Activated naive CD4-positive, alpha-beta T cell treated with anti-CD3 and anti-CD28 coated beads, Interleukin-2, amount 10 ng/mL, durations not matched to agents 7 days and 5 days (primary cell): ENCODE measurements at regions not wholly inside any gene's neighbourhood (a gene's known extent, or its start where the extent isn't known, plus 50 kb on each side); places are given as distances from the start of the nearest gene placed in this dataset.

Source experiments
- CTCF ChIA-PET: fragments of 350-600 bp; sonication (Branson Sonifier 250); formaldehyde crosslinking; loops from one replicate; lab custom pipeline; 2021; ENCODE audit warnings: antibody characterized with exemption; lab: Charles Lee
- DNase-seq: peaks from one replicate; pipeline ENCODE4 v3.0.0-alpha.2; 2020
- H3K27ac Mint-ChIP-seq: one replicate; pipeline ENCODE4 v1.8.0; 2021; ENCODE audit warnings: mild to moderate bottlenecking, moderate library complexity, mixed read lengths
- H3K27me3 Mint-ChIP-seq: one replicate; pipeline ENCODE4 v1.8.0; 2021; ENCODE audit warnings: mild to moderate bottlenecking, mixed read lengths
- H3K36me3 Mint-ChIP-seq: one replicate; pipeline ENCODE4 v1.8.0; 2021; ENCODE audit warnings: mixed read lengths
- H3K4me1 Mint-ChIP-seq: one replicate; pipeline ENCODE4 v1.8.0; 2021; ENCODE audit warnings: mixed read lengths
- H3K4me3 Mint-ChIP-seq: one replicate; pipeline ENCODE4 v1.8.0; 2021; ENCODE audit warnings: mild to moderate bottlenecking, moderate library complexity, mixed read lengths
- H3K9me3 Mint-ChIP-seq: one replicate; pipeline ENCODE4 v1.8.0; 2021; ENCODE audit warnings: mixed read lengths

DNA sequence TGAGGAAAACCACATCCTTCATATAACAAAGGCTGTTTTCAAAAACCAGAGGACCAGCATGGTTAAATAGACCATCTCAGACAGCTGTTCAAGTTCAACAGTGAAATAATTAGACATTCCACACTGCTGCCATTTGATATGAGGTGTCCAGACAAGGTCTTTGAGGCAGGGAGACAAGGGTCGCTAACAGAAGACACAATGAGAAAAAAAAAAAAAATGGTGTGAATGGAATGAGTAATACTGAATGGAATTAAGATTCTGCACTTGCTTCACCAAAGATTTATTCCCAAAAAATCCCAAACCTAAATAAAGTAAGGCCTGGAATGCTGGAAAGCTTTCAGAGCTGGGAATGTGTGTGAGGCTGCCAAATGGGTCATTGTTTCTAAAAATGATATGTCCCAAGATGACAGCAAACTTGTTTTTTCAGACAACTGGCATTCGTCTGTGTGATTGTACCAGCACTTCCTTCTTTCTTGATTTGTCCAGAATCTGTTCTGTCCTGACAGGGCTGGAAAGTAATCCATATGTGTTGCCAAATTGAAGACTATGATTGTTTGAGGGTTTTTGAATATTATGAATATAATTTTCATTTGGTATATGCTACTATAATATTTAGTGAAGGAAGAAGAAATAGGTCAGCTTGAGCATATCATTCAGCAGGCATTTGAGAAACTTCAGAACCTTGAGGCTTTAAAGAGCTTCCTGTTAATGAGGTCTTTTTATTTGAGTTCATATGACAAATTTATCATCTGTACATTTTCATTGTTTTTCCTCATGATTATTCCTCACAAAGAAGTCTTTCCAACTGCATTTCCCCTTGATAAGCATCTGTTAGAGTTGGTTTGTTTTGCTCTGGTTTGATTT is 85.2 kb upstream of the ITGA4 start:
- no peak overlapping the region for H3K4me3 Mint-ChIP-seq
- CTCF ChIA-PET: interaction anchor here (0.6 to 0.7 kb wide), 2 partner anchors 51 to 64 kb away, joined by 3 read pairs; no protein-coding TSS in a partner anchor
- H3K36me3 Mint-ChIP-seq: peaks cover 14% of the 10 kb centered on the region
- H3K27ac Mint-ChIP-seq: peak overlapping the region; percentile 12
- no peak for DNase-seq
- peaks cover 23% of the 10 kb centered on the region for H3K4me1 Mint-ChIP-seq
- no peaks in the 10 kb centered on the region for H3K27me3 Mint-ChIP-seq
- peaks cover 5% of the 10 kb centered on the region for H3K9me3 Mint-ChIP-seq

DNA sequence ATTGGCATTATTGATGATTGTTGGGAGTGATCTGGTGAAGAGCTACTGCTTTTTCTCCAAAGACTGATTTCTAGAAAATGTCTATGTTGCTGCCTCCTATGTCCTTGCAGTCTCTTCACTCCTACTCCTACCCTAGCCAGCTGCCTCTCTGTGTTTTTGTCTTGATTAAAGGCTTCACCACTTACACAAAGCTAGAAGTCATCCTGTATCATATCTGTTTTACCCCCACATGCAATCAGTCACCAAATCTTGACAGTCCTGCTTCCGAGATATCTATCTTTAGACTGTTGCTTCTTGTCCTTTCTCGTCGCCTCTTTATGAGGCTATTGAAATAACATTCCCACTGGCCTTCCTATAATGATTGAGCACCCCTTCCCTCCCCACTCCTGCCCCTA is 84.5 kb upstream of the ITGA4 start:
- Mint-ChIP-seq H3K36me3 (peaks cover 14% of the 10 kb centered on the region), H3K4me3 (no peak overlapping the region), H3K27ac (no peak overlapping the region), H3K27me3 (no peaks in the 10 kb centered on the region), H3K9me3 (peaks cover 5% of the 10 kb centered on the region), H3K4me1 (peaks cover 23% of the 10 kb centered on the region)
- CTCF ChIA-PET: no interaction called here
- no peak for DNase-seq

DNA sequence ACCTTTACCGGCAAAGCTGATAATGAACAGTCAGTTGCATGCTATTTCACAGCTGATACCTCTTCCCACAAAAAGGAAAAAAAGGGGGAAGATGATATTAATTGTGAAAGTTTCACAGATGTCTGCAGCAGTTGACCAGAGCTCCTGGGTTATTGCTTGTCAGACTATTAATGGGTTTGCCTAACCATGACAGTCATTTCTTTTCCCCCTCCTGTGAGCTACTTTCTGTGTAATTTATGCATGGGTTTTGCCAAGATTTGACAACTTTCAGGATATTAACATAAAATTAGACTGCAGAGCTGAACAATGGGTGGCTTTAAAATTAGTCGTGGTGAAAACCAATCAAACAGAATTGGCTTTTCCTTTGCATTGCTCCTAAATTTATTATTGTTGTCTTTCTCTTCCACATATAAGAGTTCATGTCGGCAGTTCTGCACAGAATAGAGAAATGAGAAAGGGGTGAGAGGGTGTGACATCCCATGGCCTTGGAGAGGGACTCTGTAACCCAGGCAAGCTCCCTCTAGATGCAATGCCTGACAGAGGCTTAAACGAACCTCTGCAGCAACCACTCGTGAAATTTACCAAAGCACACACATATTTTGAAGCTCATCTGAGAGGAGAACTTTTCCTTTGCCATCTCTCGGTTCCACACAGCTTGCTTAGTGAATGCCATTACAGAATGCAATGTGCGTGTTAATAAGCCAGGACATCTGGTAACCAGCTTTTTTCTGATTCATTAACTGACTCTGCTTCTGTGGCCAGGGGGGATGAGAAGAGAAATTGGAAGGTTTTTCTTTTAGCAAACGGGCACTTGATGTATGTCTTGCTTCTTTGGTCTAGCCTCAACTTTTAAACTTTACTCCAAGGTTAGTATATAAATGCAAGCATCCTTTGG is 82.2 kb upstream of the ITGA4 start:
- Mint-ChIP-seq H3K27me3 (no peaks in the 10 kb centered on the region), H3K9me3 (peaks cover 5% of the 10 kb centered on the region), H3K36me3 (peaks cover 11% of the 10 kb centered on the region), H3K4me3 (no peak overlapping the region), H3K27ac (no peak overlapping the region), H3K4me1 (peaks cover 23% of the 10 kb centered on the region)
- CTCF ChIA-PET: no interaction called here
- DNase-seq: no peak

DNA sequence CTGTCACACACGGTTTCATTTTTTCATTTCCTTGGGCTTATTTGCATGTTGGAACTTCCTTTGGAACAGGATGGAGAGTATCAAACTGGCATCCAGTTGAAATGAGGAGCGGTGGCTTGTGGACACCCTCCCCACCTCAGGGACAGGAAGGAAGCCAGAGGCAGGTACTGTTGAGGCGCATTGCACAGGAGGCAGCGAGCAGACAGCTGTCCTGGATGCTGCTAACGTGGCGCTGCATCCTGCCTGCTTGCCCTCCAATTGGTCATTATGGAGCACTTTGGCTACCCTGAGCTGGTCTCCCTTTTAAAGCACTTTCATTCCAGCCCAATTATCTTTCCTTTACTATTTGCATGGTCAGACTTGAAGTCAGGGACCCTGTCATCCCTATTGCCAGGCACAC is 80.7 kb upstream of the ITGA4 start:
- Mint-ChIP-seq H3K36me3 (peaks cover 11% of the 10 kb centered on the region), H3K27me3 (no peaks in the 10 kb centered on the region), H3K27ac (no peak overlapping the region), H3K9me3 (peaks cover 5% of the 10 kb centered on the region), H3K4me1 (peaks cover 17% of the 10 kb centered on the region), H3K4me3 (no peak overlapping the region)
- no peak for DNase-seq
- CTCF ChIA-PET: no interaction called here

DNA sequence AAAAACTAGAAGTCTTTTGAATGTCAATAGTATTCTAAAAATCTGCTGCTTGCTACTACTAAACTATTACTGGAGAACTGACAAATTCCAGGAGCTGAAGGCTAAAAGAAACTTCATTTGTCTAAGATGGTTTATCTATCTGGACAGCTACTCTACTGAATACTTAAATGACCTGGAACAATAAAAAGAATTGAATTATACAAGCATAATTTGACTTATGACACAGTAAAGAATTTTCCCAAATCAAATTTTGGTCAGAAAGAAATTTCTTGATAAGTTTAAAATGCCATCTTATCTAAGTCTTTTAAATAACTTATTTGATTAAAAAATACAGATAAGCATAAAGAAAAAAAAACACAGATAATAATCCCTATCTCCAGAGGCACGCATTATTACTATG is 80.2 kb upstream of the ITGA4 start:
- peaks cover 10% of the 10 kb centered on the region for H3K36me3 Mint-ChIP-seq
- CTCF ChIA-PET: no interaction called here

DNA sequence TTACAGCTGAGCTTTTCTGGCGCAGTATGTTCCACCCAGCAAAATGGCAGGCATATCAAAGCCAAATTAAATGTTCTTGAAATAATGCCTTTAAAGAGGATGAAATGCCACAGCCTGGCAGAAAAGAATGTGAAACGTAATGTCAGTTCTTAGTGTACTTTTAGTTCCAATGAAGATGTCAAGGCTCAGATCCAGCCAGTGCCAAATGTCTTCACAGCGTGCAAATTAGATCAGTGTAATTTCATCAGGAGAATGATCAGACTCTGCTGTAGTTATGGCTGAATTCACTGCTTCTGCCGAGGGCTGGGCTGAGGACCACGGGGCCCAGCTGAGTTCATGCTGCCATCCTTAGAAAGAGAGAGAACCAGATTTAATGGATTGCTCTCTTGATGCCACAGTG is 78.7 kb upstream of the ITGA4 start:
- CTCF ChIA-PET: no interaction called here
- Mint-ChIP-seq H3K27ac (no peak overlapping the region), H3K36me3 (peaks cover 4% of the 10 kb centered on the region), H3K4me3 (no peak overlapping the region), H3K4me1 (no peaks in the 10 kb centered on the region), H3K9me3 (peaks cover 5% of the 10 kb centered on the region), H3K27me3 (no peaks in the 10 kb centered on the region)
- DNase-seq: no peak

More for the DNA sequence above, 80.2 kb upstream of the ITGA4 start:
- Mint-ChIP-seq H3K27me3 (no peaks in the 10 kb centered on the region), H3K4me1 (peaks cover 11% of the 10 kb centered on the region), H3K4me3 (no peak overlapping the region), H3K27ac (no peak overlapping the region), H3K9me3 (peaks cover 5% of the 10 kb centered on the region)
- DNase-seq: no peak

DNA sequence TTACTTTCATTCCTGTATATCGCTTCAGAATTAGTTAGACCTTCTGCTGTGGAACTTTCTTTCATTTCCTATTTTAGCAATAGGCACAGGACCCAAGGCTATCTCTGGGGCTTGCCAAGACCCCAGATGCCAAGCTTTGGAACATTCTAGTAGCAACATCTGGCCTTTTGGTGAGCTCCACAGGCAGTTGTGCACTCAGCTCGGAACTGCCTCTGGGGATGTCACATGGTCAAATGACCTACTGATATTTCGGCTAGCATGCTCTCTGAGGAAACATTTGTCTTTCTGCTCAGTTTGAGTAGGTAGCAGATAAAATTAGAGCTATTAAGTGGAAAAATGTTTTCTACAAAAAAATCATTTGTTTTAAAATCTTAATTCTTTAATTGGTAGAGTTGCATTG is 76.6 kb upstream of the ITGA4 start:
- H3K27ac Mint-ChIP-seq: no peak overlapping the region
- H3K9me3 Mint-ChIP-seq: peaks cover 5% of the 10 kb centered on the region
- no peaks in the 10 kb centered on the region for H3K27me3 Mint-ChIP-seq
- H3K4me1 Mint-ChIP-seq: no peaks in the 10 kb centered on the region
- CTCF ChIA-PET: no interaction called here
- no peak overlapping the region for H3K4me3 Mint-ChIP-seq
- no peak for DNase-seq
- H3K36me3 Mint-ChIP-seq: peaks cover 9% of the 10 kb centered on the region

DNA sequence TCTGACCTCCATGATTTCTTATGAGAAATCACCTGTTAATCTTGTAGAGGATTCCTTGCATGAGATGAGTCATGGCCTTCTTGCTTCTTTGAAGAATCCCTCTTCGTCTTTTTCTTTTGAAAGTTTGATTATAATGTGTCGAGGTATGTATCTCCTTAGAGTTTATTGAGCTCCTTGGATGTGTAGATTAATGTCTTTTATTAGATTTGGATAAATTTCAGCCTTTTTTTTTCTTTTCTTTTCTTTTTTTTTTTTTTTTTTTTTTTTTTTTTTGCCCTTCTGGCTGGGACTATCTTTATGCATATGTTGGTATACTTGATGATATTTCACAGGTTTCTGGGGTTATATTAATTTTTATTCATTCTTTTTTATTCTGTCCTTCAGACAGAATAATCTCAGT is 72.3 kb upstream of the ITGA4 start:
- no peaks in the 10 kb centered on the region for H3K27me3 Mint-ChIP-seq
- CTCF ChIA-PET: no interaction called here
- no peaks in the 10 kb centered on the region for H3K4me1 Mint-ChIP-seq
- no peaks in the 10 kb centered on the region for H3K9me3 Mint-ChIP-seq
- peaks cover 4% of the 10 kb centered on the region for H3K36me3 Mint-ChIP-seq
- no peak overlapping the region for H3K27ac Mint-ChIP-seq
- no peak for DNase-seq
- no peak overlapping the region for H3K4me3 Mint-ChIP-seq

DNA sequence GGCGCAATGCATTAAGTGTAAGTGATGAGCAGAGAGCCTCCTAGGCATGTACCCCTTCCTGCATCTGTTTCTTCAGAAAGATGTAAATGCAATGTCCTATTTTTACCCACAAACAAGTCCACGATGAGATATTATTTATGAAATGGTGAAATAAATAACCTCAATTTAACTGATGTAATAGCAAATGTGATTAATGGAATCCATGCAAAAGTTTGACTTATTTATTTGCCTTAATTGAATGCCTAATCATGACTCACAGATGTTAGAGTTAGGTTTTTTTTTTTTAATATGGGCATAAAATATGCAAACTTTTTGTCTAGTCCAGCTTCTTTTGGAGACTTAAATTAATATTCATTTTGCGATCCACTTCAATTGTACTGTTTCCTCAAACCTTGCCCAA is 67.7 kb upstream of the ITGA4 start:
- H3K27me3 Mint-ChIP-seq: no peaks in the 10 kb centered on the region
- H3K27ac Mint-ChIP-seq: no peak overlapping the region
- no peak for DNase-seq
- peaks cover 5% of the 10 kb centered on the region for H3K9me3 Mint-ChIP-seq
- H3K36me3 Mint-ChIP-seq: peaks cover 10% of the 10 kb centered on the region
- H3K4me3 Mint-ChIP-seq: no peak overlapping the region
- peaks cover 12% of the 10 kb centered on the region for H3K4me1 Mint-ChIP-seq
- CTCF ChIA-PET: no interaction called here

DNA sequence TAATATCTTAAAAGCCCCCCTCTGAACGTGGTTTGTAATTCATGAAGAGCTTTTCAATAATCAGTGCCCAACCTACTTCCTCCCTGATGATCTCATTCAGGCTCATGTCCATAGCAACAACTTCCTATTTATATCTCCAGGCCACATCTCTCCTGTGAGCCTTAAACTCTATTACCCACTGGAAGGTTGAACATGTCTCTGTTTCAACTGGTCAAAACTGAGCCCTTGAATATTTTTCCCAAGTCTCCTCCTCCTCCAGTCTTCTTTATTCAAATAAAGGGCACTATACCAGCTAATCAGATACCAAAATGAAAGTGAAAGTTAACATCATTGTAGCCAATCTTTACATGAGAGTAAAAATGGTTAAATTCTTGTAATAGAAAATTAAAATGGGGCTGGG is 63.7 kb upstream of the ITGA4 start:
- CTCF ChIA-PET: interaction anchor here (0.9 kb wide), 1 partner anchor 19 kb away, joined by 3 read pairs; no protein-coding TSS in a partner anchor
- H3K4me1 Mint-ChIP-seq: peaks cover 27% of the 10 kb centered on the region
- H3K36me3 Mint-ChIP-seq: peaks cover 11% of the 10 kb centered on the region
- H3K27ac Mint-ChIP-seq: peak overlapping the region; percentile 73
- no peak for DNase-seq
- H3K4me3 Mint-ChIP-seq: peak overlapping the region; percentile 42
- H3K27me3 Mint-ChIP-seq: no peaks in the 10 kb centered on the region
- peaks cover 5% of the 10 kb centered on the region for H3K9me3 Mint-ChIP-seq

DNA sequence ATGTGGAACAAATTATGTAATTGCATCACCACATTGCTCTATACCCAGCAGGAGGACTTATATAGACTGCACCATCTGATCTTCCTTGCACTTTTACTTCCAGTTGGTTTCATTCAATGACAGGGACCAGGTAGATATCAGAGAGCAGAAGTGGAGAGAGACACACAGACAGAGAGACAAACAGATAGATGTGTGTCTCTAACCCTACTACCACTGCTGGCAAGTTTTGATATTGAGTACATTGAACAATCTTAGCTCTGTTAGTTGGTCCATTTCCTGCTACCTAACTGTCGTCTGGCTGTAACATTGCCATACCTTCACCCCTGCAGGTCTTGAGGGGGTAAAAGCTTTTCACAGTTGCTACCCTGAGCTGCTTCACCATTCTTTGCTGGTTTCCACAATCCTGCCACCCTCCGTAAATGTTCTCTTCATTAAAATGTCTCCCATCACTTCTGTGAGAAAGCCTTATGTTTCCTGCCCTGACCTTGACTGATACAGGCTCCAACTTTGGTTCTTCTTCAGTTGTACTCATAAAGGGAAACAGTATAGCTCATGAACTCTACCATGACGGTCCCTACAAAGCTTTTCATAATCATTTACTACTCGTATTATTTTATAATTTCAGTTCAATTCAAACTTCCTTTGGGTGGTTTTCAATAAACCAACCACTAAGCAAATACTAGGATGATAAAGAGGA is 62.3 kb upstream of the ITGA4 start:
- Mint-ChIP-seq H3K9me3 (peaks cover 5% of the 10 kb centered on the region), H3K27me3 (no peaks in the 10 kb centered on the region), H3K36me3 (peaks cover 11% of the 10 kb centered on the region), H3K27ac (peak overlapping the region; percentile 15), H3K4me1 (peaks cover 31% of the 10 kb centered on the region), H3K4me3 (no peak overlapping the region)
- CTCF ChIA-PET: interaction anchor here (1.1 to 1.5 kb wide), 3 partner anchors 71 to 290 kb away, joined by 3 to 4 read pairs (median 3); no protein-coding TSS in a partner anchor
- no peak for DNase-seq

DNA sequence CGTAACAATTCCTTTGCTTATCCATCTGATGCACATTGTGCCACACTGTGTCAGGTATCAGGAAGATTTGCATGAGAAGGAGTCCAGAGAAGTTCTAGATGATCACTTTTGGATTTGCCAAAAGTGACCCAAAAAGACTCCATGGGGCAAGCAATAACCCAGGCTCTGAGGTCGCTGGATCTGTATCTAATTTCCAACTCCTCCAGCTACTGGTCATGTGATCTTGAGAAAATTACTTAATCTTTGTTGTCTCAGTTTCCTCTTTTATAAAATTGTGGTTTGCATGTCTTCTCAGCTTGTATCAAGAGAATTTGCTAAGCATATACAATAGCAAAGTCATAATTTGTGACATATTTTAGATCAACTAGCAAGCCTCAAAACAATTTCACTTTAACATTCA is 61.3 kb upstream of the ITGA4 start:
- Mint-ChIP-seq H3K36me3 (peaks cover 11% of the 10 kb centered on the region), H3K4me3 (no peak overlapping the region), H3K4me1 (peaks cover 31% of the 10 kb centered on the region), H3K27me3 (no peaks in the 10 kb centered on the region), H3K9me3 (peaks cover 5% of the 10 kb centered on the region), H3K27ac (no peak overlapping the region)
- DNase-seq: no peak
- CTCF ChIA-PET: interaction anchor here (1.5 kb wide), 2 partner anchors 70 to 83 kb away, joined by 3 to 4 read pairs; no protein-coding TSS in a partner anchor

DNA sequence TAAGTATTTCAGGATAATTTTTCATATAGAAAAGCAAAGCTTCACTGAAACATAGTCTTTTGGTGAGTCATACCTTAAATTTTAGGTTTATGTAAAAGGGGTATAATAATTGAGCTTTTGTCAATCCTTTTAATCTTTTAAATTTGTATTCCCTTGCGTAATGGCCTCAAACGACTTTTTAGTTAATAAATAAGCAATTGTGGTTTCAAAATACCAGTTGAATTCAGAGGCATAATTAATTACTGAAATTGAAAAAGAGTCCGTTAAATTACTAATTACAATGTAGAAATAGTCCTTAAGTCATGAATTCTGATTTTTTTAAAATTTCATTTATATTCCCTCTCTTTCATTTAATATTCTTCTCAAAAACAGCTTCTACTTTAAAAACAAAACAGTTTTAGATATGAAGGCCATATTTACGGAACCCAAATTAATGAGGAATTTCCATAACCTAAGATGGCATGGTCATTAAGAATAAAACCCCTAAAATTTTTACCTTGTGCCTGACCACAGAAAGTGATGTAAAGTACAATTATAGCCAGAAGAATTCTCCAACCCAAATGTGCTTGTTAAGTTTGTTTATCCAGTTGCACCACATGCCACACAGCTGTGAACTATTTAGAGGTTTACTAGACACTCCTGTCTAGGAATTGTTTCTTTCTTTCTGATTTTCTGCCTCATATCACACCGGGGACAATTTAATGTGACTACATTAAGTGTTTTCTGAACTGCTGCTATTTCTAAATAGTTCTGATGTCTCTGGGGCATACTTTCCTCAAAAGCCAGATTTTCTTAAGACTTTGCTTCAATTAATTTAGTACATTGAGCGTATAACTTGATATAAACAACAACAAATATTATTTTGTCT is 60.7 kb upstream of the ITGA4 start:
- peaks cover 11% of the 10 kb centered on the region for H3K36me3 Mint-ChIP-seq
- peaks cover 31% of the 10 kb centered on the region for H3K4me1 Mint-ChIP-seq
- H3K4me3 Mint-ChIP-seq: no peak overlapping the region
- H3K9me3 Mint-ChIP-seq: peaks cover 5% of the 10 kb centered on the region
- DNase-seq: no peak
- H3K27me3 Mint-ChIP-seq: no peaks in the 10 kb centered on the region
- CTCF ChIA-PET: interaction anchor here (1.5 kb wide), 1 partner anchor 70 kb away, joined by 4 read pairs; no protein-coding TSS in a partner anchor
- no peak overlapping the region for H3K27ac Mint-ChIP-seq
